GM19238 (cell line): ENCODE measurements at regions not wholly inside any gene's neighbourhood (a gene's known extent, or its start where the extent isn't known, plus 50 kb on each side); places are given as distances from the start of the nearest gene placed in this dataset.
"Not testable (repeated sequence)": the region's sequence is repeated elsewhere in the genome, so short reads cannot be mapped to it uniquely, and the experiment has no call there.

Experiments
- DNase-seq: peaks from one replicate; pipeline ENCODE4 v3.0.0; 2011; ENCODE audit warnings: low spot score; ENCODE audit not compliant: insufficient read length

GRCh38 chr12:17108877-17109541 lies 503.0 kb upstream of the LMO3 start:
- DNase-seq: no peak

- DNase-seq: no peak
These were observed 498.8 kb upstream of the LMO3 start for GRCh38 chr12:17104801-17105200.

- DNase-seq: no peak
These were observed 491.7 kb upstream of the LMO3 start for GRCh38 chr12:17097674-17098073.

GRCh38 chr12:17084831-17085230 lies 478.9 kb upstream of the LMO3 start:
- no peak for DNase-seq

- DNase-seq: no peak
These were observed 473.4 kb upstream of the LMO3 start for GRCh38 chr12:17079251-17079909.

- no peak for DNase-seq
These were observed 471.6 kb upstream of the LMO3 start for GRCh38 chr12:17077594-17077993.

DNA sequence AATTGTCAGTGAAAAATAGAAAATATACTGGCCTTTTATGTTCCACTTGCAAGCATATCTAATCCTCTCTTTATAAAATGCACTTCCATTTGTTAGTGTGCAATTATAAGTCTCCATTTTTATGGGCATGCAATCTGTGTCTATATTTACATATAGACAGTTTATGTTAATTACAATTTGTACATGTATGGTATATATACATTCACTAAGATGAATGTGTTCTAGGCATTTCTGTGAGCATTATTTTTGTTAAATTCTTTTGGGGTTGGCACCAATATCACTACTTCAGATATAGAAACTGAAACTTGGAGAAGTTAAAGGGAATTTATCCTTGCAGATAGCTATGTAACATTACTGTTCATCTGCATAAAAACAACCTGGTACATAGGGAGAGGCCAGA lies 470.8 kb upstream of the LMO3 start:
- DNase-seq: no peak

DNA sequence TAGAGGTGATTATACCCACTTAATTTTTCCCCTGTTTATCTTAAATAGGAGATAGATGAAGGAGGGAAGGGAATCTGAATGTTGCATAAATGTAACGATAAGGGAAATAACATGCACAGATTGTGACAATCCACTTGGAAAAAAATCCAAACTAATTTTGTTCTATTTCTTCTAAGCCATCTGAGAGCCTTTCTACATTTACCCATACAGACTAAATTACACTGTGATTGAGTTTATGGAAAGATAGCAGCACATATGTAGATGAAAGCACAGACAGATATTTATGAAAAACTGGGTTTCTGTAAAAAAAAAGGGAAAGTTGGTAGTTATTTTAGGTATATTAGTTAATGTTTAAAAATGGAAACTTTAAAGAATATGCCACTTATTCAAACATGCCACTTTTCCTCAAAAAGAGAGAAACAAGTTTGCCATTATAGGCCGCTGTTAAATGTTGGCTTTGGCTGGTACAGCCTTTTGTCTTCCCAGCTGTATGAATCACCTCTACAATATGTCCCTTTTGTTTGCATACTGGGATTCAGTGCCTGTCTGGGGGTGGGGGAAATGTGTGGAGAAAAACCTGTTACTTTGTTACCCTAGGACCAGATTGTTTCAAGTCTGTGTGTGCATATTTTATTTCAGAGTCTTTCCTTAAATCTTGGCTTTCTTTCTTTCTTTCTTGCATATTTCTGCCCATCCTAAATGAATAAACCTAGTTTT lies 470.2 kb upstream of the LMO3 start:
- no peak for DNase-seq

- no peak for DNase-seq
These were observed 458.9 kb upstream of the LMO3 start for GRCh38 chr12:17064834-17065233.

DNA sequence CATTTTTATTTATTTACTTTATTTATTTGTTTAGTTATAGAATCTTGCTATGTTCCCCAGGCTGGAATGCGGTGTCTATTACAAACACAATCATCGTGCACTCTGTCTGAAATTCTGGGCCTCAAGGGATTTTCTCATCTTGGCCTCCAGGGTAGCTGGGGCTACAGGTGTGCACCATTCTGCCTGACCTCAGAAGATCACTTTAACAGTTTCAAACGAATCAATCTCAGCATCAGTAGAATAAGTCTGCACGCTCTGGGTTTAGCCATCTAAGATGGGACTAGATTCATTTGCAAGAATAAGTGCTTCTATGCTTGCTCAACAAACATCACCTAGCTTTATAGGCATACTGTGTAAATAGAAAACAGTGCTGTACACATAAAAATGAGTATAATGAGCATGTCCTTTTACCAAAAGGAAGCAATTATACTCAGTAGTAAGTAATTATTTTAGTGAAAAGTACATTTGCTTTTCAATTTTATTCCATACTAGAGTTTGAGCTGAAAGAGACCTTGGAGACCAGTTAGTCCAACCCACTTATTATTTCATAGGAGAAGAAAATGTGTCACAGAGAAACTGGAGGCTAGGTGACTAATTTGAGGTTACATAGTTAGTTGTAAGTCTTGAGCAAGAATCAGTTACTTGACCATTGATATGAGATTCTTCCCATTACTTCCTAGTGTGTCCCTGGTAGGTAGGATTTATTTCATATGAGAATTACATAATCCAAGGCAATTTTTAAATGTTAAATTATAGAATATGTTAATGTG lies 456.5 kb upstream of the LMO3 start:
- DNase-seq: no peak

- DNase-seq: no peak
These were observed 454.3 kb upstream of the LMO3 start for GRCh38 chr12:17060260-17060659.

- DNase-seq: no peak
These were observed 450.6 kb upstream of the LMO3 start for GRCh38 chr12:17056546-17056945.

DNA sequence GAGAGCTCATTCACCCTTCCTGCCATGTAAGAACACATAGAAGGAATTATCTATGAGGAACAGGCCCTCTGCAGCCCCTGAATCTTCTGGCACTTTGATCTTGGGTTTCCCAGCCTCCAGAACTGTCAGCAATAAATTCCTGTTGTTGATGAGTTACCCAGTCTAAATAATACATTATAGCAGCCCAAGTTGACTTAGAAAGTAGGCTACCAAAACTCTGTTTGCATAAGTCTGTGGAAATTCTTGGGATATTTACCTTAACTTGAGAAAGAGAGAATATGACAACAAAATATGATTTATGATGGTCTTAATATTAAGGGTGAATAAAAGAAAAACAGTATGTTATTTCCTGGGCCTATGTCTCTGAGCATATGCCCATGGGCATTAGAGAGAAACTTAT lies 433.0 kb upstream of the LMO3 start:
- DNase-seq: no peak

DNA sequence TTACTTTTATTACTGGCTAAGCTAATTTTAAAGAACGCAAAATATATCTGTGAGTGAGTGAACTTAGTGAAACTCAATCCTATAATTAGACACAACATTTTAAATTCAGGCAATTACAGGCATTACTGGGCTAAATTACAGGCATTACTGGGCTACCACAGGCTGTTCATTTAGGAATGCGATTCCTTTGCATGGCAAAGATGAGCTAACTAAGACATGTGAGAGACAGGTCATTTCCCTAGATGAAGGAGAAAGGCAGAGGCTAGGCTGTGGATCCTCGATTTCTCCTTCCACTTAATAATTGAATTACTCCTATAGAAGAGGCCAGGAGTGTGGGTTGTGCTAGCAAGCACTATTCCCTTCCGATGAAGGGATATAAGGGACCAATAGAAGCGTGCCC lies 429.4 kb upstream of the LMO3 start:
- DNase-seq: no peak

DNA sequence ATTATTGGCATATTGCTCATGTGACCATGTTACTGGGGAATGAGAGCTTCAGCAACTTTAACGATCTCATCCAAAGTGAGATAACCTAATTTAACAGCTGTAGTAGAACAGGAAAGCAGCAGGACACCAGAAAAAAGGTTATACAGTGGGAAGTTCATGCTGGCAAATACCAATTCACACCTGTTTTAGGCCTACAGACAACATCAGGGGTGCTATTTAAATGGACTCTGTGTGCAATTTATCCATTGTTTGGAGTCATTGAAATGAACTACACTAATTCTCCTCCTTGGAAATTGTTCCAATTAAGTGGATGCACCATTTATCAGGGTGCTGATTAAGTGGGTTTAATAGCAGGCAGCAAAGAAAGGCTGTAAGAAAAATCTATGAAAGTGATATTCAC lies 424.4 kb upstream of the LMO3 start:
- no peak for DNase-seq

- no peak for DNase-seq
These were observed 422.4 kb upstream of the LMO3 start for GRCh38 chr12:17028348-17028747.

GRCh38 chr12:17025424-17025823 lies 419.5 kb upstream of the LMO3 start:
- not testable (repeated sequence) for DNase-seq

DNA sequence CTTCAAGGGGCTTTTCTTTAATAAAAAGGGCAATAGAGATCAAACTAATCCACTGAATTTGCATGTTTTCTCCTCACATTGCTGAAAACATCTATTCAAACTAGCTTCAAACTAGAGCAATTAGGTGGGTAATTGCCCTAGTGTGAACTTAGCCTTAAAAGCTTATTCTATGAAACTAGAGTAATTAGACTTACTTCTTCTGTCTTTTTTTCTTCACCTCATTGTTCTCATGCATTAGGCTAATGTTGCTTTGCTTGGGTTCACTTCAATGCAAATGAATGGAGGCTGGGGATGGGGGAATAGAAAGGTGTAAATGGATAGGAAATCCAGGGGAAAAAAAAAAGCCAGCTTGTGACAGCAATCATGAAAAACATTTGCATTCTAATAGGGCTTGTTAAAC lies 414.8 kb upstream of the LMO3 start:
- DNase-seq: no peak

- no peak for DNase-seq
These were observed 411.4 kb upstream of the LMO3 start for GRCh38 chr12:17017402-17017801.

DNA sequence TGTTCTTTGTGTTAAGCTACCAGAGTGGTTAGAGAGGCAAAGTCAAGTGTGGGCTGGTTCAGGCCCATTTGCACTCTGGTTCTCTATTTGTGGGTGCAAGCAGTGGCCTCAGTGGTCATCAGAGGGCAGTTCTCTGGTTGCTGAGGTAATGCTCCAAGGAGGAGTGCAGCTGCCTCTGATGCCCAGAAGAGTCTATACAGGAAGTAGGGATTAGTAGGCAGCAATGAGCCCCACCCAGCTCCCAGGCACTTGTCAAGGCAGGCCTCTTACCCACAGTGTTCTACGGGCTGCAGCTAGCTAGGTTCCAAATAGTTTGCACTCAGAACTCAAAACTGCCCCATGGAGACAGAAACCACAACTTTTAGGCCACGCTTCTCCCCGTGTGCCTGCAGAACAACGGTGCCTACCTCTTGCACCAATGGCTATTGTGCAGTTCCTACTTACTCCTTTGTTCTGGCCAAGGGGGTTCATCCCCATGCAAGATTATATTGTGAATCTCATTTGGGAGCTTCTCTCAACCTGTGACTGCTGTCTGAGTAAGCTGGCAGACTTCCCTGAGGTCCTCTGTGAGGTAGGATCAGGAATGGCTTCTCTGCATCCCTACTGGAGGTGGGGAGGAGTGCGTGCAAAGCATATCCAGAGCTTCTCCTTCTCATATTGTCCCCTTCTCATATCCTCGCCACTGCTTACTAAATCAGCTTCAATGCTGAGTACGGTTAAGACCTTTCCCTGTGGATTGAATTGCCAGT lies 410.3 kb upstream of the LMO3 start:
- no peak for DNase-seq

GRCh38 chr12:17015501-17015900 lies 409.5 kb upstream of the LMO3 start:
- DNase-seq: no peak
